HAP-1 (cell line): ENCODE measurements at regions not wholly inside any gene's neighbourhood (a gene's known extent, or its start where the extent isn't known, plus 50 kb on each side); places are given as distances from the start of the nearest gene placed in this dataset.
A peak's percentile ranks its signal among the peaks of the same experiment; 100 is the strongest.
"Not testable (repeated sequence)": the region's sequence is repeated elsewhere in the genome, so short reads cannot be mapped to it uniquely, and the experiment has no call there.

Experiments
- DNase-seq, 2 experiments: peaks; one replicate each; pipeline ENCODE4 v3.0.0-alpha.2; 2016 to 2020; ENCODE audit warnings: low spot score in 2 of 2
- H3K27me3 ChIP-seq: fragments of 250-450 bp; sonication (Bioruptor Pico); 2 replicates; pipeline ENCODE4 v1.5.1; 2020; ENCODE audit warnings: low read depth, mild to moderate bottlenecking, moderate library complexity
- H3K36me3 ChIP-seq: fragments of 250-450 bp; sonication (Bioruptor Pico); replicated peaks from 2 replicates; pipeline ENCODE4 v1.5.1; 2020; ENCODE audit warnings: mild to moderate bottlenecking
- H3K4me1 ChIP-seq: fragments of 250-450 bp; sonication (Bioruptor Pico); 2 replicates; pipeline ENCODE4 v1.5.1; 2020; ENCODE audit warnings: mild to moderate bottlenecking
- H3K4me3 ChIP-seq: fragments of 250-450 bp; sonication (Bioruptor Pico); 2 replicates; pipeline ENCODE4 v1.5.1; 2020; ENCODE audit warnings: mild to moderate bottlenecking, moderate library complexity
- H3K9me3 ChIP-seq: fragments of 250-450 bp; sonication (Bioruptor Pico); 2 replicates; pipeline ENCODE4 v1.5.1; 2020; ENCODE audit warnings: mild to moderate bottlenecking, moderate library complexity
- in situ Hi-C: fragments of 300-500 bp; cut with MboI; formaldehyde crosslinking; loops from 3 replicates; pipeline ENCODE4 v1.14.3; 2020; ENCODE audit warnings: low sequenced_read_pairs, inconsistent platforms, mixed read lengths

GRCh38 chr1:79894129-79894528 is 887.6 kb upstream of the ADGRL4 start:
- H3K9me3 ChIP-seq, in situ Hi-C loops, H3K36me3 ChIP-seq, H3K4me3 ChIP-seq, H3K27me3 ChIP-seq, DNase-seq, H3K4me1 ChIP-seq: not testable (repeated sequence)

DNA sequence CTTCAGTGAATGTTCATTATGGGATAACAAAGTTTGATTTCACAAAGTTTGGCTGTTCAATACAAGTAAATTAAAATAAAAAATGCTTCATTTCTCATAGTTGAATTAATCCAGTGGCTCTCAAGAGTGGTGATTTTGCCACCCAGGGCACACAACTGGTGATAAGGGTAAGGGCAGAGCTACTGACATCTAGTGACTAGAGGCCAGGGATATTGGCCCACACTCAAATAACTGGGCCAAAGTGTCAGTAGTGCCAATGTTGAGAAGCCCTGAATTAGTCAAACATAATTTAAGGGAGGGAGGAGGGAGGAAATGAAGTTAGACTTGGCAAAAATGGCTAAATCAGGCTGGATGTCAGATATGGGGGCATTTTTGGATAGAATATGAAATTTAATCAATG is 880.5 kb upstream of the ADGRL4 start:
- H3K9me3 ChIP-seq = no peaks in the 10 kb centered on the region

GRCh38 chr1:79885101-79885500 is 878.6 kb upstream of the ADGRL4 start:
- no peaks in the 10 kb centered on the region for H3K9me3 ChIP-seq
- DNase-seq = no peak
- no peaks in the 10 kb centered on the region for H3K4me1 ChIP-seq
- no peaks in the 10 kb centered on the region for H3K36me3 ChIP-seq
- H3K4me3 ChIP-seq = no peak overlapping the region
- H3K27me3 ChIP-seq = no peaks in the 10 kb centered on the region
- in situ Hi-C loops = no loop called here

More for the DNA sequence above, 880.5 kb upstream of the ADGRL4 start:
- DNase-seq = no peak
- in situ Hi-C loops = no loop called here
- Histone ChIP-seq H3K27me3 (no peaks in the 10 kb centered on the region), H3K36me3 (no peaks in the 10 kb centered on the region), H3K4me3 (no peak overlapping the region), H3K4me1 (no peaks in the 10 kb centered on the region)

DNA sequence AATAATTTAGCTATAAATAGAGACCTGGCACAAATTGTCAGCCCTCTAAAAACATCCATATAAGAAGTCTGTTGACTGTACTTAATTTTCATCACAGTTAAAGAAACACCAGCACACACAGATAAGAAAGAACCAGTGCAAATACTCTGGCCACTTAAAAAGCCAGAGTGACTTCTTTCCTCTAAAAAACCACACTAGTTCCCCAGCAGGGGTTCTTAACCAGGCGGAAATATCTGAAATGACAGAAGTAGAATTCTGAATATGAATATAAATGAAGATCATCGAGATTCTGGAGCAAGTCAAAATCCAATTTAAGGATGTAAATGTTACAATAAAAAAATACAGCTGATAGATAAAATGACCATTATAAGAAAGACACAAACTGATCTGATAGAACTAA is 870.6 kb upstream of the ADGRL4 start:
- in situ Hi-C loops = no loop called here
- no peak for DNase-seq
- H3K9me3 ChIP-seq = no peaks in the 10 kb centered on the region
- H3K4me3 ChIP-seq = no peak overlapping the region
- H3K27me3 ChIP-seq = no peaks in the 10 kb centered on the region
- no peaks in the 10 kb centered on the region for H3K4me1 ChIP-seq
- H3K36me3 ChIP-seq = no peaks in the 10 kb centered on the region

- H3K36me3 ChIP-seq = no peaks in the 10 kb centered on the region
- no peak for DNase-seq
- H3K4me1 ChIP-seq = no peaks in the 10 kb centered on the region
- in situ Hi-C loops = no loop called here
- H3K27me3 ChIP-seq = no peaks in the 10 kb centered on the region
- no peak overlapping the region for H3K4me3 ChIP-seq
- no peaks in the 10 kb centered on the region for H3K9me3 ChIP-seq
These were observed 868.7 kb upstream of the ADGRL4 start for GRCh38 chr1:79875187-79875586.

- Histone ChIP-seq H3K4me3 (no peak overlapping the region), H3K36me3 (no peaks in the 10 kb centered on the region), H3K9me3 (no peaks in the 10 kb centered on the region), H3K4me1 (no peaks in the 10 kb centered on the region), H3K27me3 (no peaks in the 10 kb centered on the region)
- no peak for DNase-seq
- in situ Hi-C loops = no loop called here
These were observed 867.8 kb upstream of the ADGRL4 start for GRCh38 chr1:79874289-79874688.

DNA sequence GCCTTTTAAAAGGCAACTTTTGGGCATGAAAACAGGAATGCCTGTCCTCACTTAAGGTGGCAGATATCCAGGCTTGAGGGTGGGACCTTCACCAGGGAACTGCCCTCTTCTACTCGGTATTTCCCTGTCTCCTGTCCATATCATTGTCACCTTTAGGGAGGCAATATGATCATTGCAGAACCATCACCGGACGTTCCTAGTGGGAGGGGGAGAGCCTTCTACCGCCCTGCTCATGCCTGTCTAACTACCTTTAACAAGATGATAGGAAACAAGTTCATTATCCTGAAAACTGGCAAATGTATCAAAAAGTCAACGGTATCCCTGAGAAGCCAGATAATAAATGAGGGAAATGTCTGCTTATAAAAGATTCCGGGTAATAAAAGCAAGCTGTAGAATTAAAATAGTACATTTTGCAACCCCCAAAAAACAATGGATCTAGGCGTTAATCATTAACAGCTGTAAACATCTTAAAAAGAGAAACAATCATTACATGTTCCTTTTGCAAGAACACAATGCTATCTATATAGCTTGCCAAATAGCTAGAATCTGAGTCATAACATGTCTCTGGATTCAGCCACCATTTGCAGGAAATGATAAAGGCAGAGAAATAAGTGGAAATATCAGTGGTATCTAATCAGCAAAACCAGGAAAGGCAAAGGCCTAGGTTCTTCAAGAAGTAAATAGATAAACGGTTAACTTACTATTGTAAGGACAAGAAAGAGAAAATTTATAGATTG is 852.9 kb upstream of the ADGRL4 start:
- no peaks in the 10 kb centered on the region for H3K4me1 ChIP-seq
- H3K4me3 ChIP-seq = no peak overlapping the region
- H3K27me3 ChIP-seq = no peaks in the 10 kb centered on the region
- no peaks in the 10 kb centered on the region for H3K9me3 ChIP-seq
- DNase-seq = no peak
- in situ Hi-C loops = no loop called here
- H3K36me3 ChIP-seq = no peaks in the 10 kb centered on the region

- H3K36me3 ChIP-seq = no peaks in the 10 kb centered on the region
- no peaks in the 10 kb centered on the region for H3K9me3 ChIP-seq
- DNase-seq = no peak
- no peak overlapping the region for H3K4me3 ChIP-seq
- peaks cover 12% of the 10 kb centered on the region; the same call in 1 of the 2 replicates for H3K4me1 ChIP-seq
- in situ Hi-C loops = no loop called here
- H3K27me3 ChIP-seq = no peaks in the 10 kb centered on the region
These were observed 845.5 kb upstream of the ADGRL4 start for GRCh38 chr1:79852004-79852403.

DNA sequence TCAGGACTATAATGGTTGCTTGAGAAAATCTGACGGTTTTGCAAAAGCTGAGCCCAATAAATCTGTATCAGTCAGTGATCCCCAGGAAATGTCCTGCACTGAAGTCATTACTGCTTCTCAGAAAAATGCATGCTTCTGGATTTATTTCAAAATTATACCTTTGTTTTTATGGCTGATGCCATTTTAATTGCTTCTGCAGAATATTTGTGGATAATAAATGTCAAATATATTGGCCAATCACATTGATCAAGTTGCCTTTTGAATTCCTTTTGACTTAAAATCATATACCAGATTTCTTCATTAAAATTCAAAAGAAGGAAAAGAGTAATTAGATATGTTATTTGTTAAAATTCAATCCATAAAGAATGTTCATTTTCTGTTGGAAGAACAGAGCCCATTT is 842.9 kb upstream of the ADGRL4 start:
- no peak for DNase-seq
- Histone ChIP-seq H3K9me3 (no peaks in the 10 kb centered on the region), H3K36me3 (no peaks in the 10 kb centered on the region), H3K27me3 (no peaks in the 10 kb centered on the region), H3K4me1 (peaks cover 12% of the 10 kb centered on the region; the same call in 1 of the 2 replicates), H3K4me3 (no peak overlapping the region)
- in situ Hi-C loops = no loop called here

- H3K4me3 ChIP-seq = no peak overlapping the region
- H3K4me1 ChIP-seq = peaks cover 8% of the 10 kb centered on the region; the same call in 1 of the 2 replicates
- DNase-seq = no peak
- no peaks in the 10 kb centered on the region for H3K36me3 ChIP-seq
- H3K9me3 ChIP-seq = no peaks in the 10 kb centered on the region
- in situ Hi-C loops = no loop called here
- no peaks in the 10 kb centered on the region for H3K27me3 ChIP-seq
These were observed 841.8 kb upstream of the ADGRL4 start for GRCh38 chr1:79848316-79848715.

DNA sequence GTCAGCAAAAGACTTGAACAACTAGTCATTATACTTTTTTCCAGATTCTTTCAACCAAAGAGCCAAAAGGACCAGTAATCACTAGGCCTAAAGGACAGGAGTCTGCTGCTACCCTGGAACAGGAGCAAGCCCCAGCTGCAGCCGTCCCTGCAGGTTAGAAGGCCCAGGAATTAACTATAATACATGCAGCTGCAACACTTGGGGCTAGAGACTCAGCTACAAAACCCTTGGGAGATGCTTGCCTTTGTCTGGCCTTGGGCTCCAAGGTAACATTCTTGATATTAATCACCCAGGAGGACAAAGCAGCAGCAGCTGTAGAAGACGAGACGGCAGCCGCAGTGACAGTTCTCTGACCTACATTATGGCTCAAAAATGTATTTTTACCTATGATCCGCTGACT is 841.2 kb upstream of the ADGRL4 start:
- H3K9me3 ChIP-seq = no peaks in the 10 kb centered on the region
- DNase-seq = peak in 1 of 2 experiments; percentile 33
- in situ Hi-C loops = no loop called here
- peaks cover 3% of the 10 kb centered on the region; the same call in 1 of the 2 replicates for H3K4me1 ChIP-seq
- H3K36me3 ChIP-seq = no peaks in the 10 kb centered on the region
- no peak overlapping the region for H3K4me3 ChIP-seq
- H3K27me3 ChIP-seq = no peaks in the 10 kb centered on the region

- in situ Hi-C loops = no loop called here
- no peak for DNase-seq
- H3K4me3 ChIP-seq = no peak overlapping the region
- H3K4me1 ChIP-seq = no peaks in the 10 kb centered on the region
- no peaks in the 10 kb centered on the region for H3K9me3 ChIP-seq
- no peaks in the 10 kb centered on the region for H3K27me3 ChIP-seq
- no peaks in the 10 kb centered on the region for H3K36me3 ChIP-seq
These were observed 839.4 kb upstream of the ADGRL4 start for GRCh38 chr1:79845936-79846335.

- Histone ChIP-seq H3K9me3 (no peaks in the 10 kb centered on the region), H3K27me3 (0 out of 2 replicates have a peak, but pooled peaks cover 3% of the 10 kb centered on the region), H3K36me3 (no peaks in the 10 kb centered on the region), H3K4me1 (no peaks in the 10 kb centered on the region), H3K4me3 (no peak overlapping the region)
- DNase-seq = no peak
- in situ Hi-C loops = no loop called here
These were observed 836.3 kb upstream of the ADGRL4 start for GRCh38 chr1:79842811-79843210.

- Histone ChIP-seq H3K27me3 (0 out of 2 replicates have a peak, but pooled peaks cover 3% of the 10 kb centered on the region), H3K9me3 (no peaks in the 10 kb centered on the region), H3K4me1 (no peaks in the 10 kb centered on the region), H3K36me3 (no peaks in the 10 kb centered on the region), H3K4me3 (no peak overlapping the region)
- in situ Hi-C loops = no loop called here
- DNase-seq = no peak
These were observed 833.4 kb upstream of the ADGRL4 start for GRCh38 chr1:79839882-79840281.

- Histone ChIP-seq H3K4me3 (no peak overlapping the region), H3K36me3 (no peaks in the 10 kb centered on the region), H3K4me1 (no peaks in the 10 kb centered on the region), H3K9me3 (no peaks in the 10 kb centered on the region), H3K27me3 (no peaks in the 10 kb centered on the region)
- in situ Hi-C loops = no loop called here
- DNase-seq = no peak
These were observed 820.9 kb upstream of the ADGRL4 start for GRCh38 chr1:79827446-79827845.
